GM18870 (cell line): ENCODE measurements at regions not wholly inside any gene's neighbourhood (a gene's known extent, or its start where the extent isn't known, plus 50 kb on each side); places are given as distances from the start of the nearest gene placed in this dataset.

Source experiments
- ATAC-seq: cut with Tn5 transposase; IDR thresholded peaks from one replicate; pipeline ENCODE4 v1.9.1; 2021; ENCODE audit warnings: moderate library complexity; ENCODE audit not compliant: unreplicated experiment

DNA sequence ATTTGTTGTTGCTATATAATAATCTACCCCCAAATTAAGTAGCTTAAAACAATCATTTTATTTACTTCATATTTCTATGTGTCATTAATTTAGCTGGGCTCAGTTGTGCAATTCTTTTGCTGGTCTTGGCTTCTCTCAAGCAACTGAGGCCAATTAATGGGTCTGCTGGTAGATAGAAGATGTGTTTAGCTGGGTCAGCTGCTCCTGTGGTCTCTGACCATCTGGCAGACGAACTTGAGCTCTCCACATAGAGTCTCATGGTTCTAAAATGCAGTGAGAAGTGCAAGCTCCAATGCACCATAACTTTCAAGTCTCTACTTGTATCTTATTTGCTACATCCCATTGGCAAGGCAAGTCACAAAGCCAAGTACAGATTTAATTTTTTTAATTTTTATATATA, 515.6 kb downstream of the ZIC1 start:
- no peak for ATAC-seq

- no peak for ATAC-seq
Measured at GRCh38 chr3:147925272-147925671, 516.1 kb downstream of the ZIC1 start.

- ATAC-seq = no peak
Measured at GRCh38 chr3:147930232-147930807, 521.2 kb downstream of the ZIC1 start.

- no peak for ATAC-seq
Measured at GRCh38 chr3:147934451-147935180, 525.5 kb downstream of the ZIC1 start.

DNA sequence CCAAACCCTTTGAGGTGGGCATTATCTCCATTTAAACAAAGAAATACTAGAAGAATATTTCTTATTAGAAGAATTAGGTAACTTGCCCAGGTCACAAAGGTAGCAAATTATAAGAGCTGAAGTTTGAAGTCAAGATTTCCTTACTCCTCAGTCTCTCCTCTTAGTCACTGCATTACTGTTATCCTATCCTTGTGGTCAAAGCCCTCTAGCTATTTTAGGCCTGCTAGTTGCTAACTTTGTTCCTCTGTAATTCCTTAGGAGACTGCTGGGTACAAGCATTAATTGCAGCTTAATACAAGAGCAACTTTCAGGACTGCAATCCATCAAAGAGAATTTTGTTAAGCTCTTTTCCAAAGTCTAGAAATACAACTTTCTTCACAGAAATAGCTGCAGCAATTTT, 528.2 kb downstream of the ZIC1 start:
- no peak for ATAC-seq

GRCh38 chr3:147937891-147938290, 528.7 kb downstream of the ZIC1 start:
- ATAC-seq = no peak

- ATAC-seq = no peak
Measured at GRCh38 chr3:147939425-147939824, 530.3 kb downstream of the ZIC1 start.

- ATAC-seq = no peak
Measured at GRCh38 chr3:147939839-147940238, 530.7 kb downstream of the ZIC1 start.

- ATAC-seq = no peak
Measured at GRCh38 chr3:147940405-147941193, 531.4 kb downstream of the ZIC1 start.

DNA sequence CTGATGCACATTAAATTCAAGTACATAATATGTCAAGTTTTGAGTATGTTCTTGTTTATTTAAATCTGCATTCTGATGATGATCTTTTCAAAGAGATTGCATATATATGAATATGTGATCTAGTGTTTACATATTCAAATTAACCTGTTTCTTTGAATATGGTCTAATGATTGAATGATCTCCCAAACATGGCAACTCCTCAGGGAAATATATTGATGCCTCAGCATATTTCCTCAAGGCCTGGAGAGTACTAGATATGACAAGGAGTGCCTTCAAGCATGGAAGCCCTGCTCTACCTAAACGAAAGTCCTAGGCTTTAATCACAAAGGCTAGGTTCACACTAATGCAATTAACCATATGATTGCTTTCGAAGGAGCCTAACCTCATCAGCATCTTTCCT, 532.8 kb downstream of the ZIC1 start:
- no peak for ATAC-seq

DNA sequence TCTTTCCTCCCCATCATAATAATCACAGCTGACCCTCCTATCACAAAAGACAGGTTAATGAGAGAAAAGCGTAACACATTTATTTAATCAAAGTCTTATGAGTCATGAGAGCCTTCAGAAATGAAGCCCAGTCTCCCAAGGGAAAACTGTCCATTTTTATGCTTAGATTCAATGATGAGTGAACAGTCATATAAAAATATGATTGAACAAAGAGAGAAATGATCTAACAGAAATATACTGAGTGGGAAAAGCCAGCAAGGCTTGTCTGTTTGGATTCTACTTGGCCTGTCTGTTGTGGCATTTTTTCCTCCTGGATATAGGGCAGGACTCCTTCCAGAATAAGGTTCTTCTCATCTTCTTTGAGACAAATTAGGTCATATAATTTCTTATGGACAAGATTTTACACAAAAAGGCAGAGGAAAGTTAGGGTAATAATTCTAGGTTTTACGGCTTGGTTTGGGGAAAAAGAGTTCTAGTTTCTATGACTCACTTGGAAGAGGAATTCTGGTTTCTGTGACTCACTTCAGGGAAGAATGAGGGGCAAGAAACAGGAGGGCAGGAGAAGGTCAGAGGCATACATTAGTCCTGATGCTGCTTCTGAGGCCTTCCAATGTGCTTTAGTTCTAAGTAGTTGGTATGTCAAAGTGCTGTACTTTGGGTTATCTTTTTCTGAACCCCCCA, 534.2 kb downstream of the ZIC1 start:
- ATAC-seq = no peak

GRCh38 chr3:147945968-147946519, 536.9 kb downstream of the ZIC1 start:
- ATAC-seq = no peak

- ATAC-seq = no peak
Measured at GRCh38 chr3:147956615-147957014, 547.5 kb downstream of the ZIC1 start.

DNA sequence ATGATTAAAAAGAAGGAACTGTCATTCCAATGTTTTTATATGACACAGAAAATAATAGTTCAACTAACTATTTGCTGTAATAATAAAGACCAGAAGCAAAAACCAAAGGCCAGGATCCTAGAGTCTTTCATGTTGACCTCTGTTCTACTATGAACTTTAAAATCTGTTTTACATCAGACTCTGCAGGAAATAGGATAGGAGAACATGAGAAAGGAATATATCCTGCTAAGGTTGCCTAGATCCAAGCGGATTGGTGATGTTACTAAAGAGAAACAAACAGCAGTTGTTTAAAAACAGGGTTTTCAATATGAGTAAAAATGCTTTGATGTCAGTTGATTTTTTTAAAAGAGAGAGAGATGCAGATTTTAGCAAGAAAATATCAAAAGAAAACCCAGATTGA, 549.6 kb downstream of the ZIC1 start:
- no peak for ATAC-seq

DNA sequence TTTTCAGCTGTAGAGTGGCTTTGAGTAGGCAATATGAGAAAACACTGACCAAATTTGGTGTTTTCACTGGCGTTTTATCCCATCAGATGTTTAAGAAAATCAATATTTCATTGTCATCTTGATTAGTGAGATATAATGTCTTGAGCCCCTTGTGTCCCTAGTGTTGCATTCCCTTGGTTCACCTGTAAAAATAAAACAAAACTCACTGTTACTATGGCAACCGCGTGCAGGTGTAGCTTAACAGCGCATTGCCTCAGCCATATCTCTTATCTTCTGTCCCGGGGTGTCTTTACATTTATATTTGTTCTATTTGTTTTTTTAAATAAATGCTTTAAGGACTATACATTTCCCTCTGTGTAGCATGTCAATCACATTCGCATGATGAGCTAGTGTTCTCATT, 551.6 kb downstream of the ZIC1 start:
- no peak for ATAC-seq

DNA sequence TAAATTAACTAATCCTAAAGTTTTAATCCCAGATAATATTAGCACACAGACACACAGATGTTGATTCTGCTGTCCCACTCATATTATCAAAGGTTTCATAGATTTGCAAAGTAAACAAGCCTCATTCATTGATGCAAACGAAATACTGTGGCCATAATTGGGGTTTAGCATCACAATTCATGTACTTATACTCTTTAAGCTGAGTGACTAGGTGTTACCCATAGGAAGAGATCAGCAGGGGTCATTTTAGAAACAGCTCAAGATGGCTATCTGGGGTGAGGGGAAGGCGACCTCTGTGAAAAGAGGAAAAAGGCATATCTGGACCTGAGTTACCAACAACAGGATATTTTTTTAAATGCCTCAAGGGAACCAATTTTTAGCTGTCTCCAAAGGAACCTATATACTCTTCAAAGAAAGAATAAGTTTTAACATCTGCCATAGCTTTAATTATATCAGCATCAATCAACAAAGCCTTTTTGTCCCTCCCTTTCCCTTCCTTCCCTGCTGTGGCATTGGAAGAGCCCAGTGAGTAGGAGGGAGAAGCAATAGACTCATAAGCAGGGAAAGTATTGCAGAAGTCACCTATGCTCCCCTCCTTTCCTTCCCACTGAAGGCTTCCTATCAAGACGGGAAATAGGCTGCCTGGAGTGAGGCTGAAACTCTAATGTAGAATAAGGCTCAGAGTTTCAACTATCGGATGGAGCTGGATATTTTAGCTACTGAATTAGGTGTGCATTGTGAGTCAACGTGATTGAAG, 553.4 kb downstream of the ZIC1 start:
- ATAC-seq = no peak

- no peak for ATAC-seq
Measured at GRCh38 chr3:147963711-147964110, 554.5 kb downstream of the ZIC1 start.

GRCh38 chr3:147975165-147975564, 566.0 kb downstream of the ZIC1 start:
- no peak for ATAC-seq

GRCh38 chr3:147977001-147977400, 567.8 kb downstream of the ZIC1 start:
- ATAC-seq = no peak

- no peak for ATAC-seq
Measured at GRCh38 chr3:147987549-147987948, 578.4 kb downstream of the ZIC1 start.

GRCh38 chr3:147989344-147989743, 580.2 kb downstream of the ZIC1 start:
- ATAC-seq = no peak
